Neutrophil (primary cell): ENCODE measurements at regions not wholly inside any gene's neighbourhood (a gene's known extent, or its start where the extent isn't known, plus 50 kb on each side); places are given as distances from the start of the nearest gene placed in this dataset.

ENCODE experiments used
- H3K27ac ChIP-seq: fragments of 200-600 bp; sonication (generic); 2 replicates; pipeline ENCODE4 v1.5.1; 2016; ENCODE audit warnings: mild to moderate bottlenecking, moderate library complexity
- H3K27me3 ChIP-seq: fragments of 200-600 bp; sonication (generic); 2 replicates; pipeline ENCODE4 v1.6.0; 2016; ENCODE audit warnings: mild to moderate bottlenecking
- H3K36me3 ChIP-seq: fragments of 200-600 bp; sonication (generic); 2 replicates; pipeline ENCODE4 v1.5.1; 2017
- H3K4me1 ChIP-seq, 2 experiments: fragments of 200-600 bp in 1 of 2; sonication (generic) in 1 of 2; 1 replicate in 1 of 2; 2 replicates in 1 of 2; pipeline versions ENCODE4 v1.5.1 to v1.6.1; 2013 to 2016; ENCODE audit warnings: low read depth in 1 of 2, low read length in 1 of 2, mild to moderate bottlenecking in 1 of 2, moderate library complexity in 1 of 2; ENCODE audit not compliant: control insufficient read depth in 1 of 2, insufficient read depth in 1 of 2
- H3K4me3 ChIP-seq, 2 experiments: fragments of 200-600 bp in 1 of 2; sonication (generic) in 1 of 2; 1 replicate in 1 of 2; 2 replicates in 1 of 2; pipeline ENCODE4 v1.5.1; 2013 to 2016; ENCODE audit warnings: low read depth in 1 of 2, low read length in 1 of 2, mild to moderate bottlenecking in 1 of 2, moderate library complexity in 1 of 2
- H3K9me3 ChIP-seq: fragments of 200-600 bp; sonication (generic); 2 replicates; pipeline ENCODE4 v1.5.1; 2016
- TF ChIP-seq, protein P1 (sequence below): fragments of 200-600 bp; sonication (generic); IDR thresholded peaks from 2 replicates; pipeline ENCODE4 v1.5.1; 2016; ENCODE audit warnings: antibody characterized with exemption

DNA sequence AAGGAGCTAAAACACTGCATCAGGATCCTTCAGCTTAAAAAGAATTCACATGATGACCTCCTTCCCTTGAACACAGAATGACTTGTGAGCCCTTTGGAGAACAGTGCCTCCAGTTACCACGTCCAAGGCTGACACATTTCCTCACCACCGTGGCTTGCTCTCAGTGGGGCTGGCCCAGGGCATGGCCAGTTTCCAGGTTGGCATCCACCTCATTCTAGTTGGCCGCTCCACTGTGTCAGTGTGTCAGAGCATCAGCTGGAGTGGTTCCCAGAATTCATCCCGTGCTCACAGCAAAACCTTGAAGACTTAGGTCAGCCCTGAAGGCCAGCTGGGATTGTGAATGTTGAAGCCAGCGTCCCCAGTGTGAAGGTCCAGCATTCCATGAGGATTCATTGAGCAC, 158.5 kb downstream of the INSIG2 start:
- no peaks in the 10 kb centered on the region for H3K4me1 ChIP-seq
- H3K36me3 ChIP-seq = no peaks in the 10 kb centered on the region
- no peak overlapping the region for H3K4me3 ChIP-seq
- peaks cover 62% of the 10 kb centered on the region for H3K27me3 ChIP-seq
- H3K9me3 ChIP-seq = no peaks in the 10 kb centered on the region
- TF ChIP-seq, protein P1, sequence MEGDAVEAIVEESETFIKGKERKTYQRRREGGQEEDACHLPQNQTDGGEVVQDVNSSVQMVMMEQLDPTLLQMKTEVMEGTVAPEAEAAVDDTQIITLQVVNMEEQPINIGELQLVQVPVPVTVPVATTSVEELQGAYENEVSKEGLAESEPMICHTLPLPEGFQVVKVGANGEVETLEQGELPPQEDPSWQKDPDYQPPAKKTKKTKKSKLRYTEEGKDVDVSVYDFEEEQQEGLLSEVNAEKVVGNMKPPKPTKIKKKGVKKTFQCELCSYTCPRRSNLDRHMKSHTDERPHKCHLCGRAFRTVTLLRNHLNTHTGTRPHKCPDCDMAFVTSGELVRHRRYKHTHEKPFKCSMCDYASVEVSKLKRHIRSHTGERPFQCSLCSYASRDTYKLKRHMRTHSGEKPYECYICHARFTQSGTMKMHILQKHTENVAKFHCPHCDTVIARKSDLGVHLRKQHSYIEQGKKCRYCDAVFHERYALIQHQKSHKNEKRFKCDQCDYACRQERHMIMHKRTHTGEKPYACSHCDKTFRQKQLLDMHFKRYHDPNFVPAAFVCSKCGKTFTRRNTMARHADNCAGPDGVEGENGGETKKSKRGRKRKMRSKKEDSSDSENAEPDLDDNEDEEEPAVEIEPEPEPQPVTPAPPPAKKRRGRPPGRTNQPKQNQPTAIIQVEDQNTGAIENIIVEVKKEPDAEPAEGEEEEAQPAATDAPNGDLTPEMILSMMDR = no peak
- H3K27ac ChIP-seq = no peak overlapping the region

DNA sequence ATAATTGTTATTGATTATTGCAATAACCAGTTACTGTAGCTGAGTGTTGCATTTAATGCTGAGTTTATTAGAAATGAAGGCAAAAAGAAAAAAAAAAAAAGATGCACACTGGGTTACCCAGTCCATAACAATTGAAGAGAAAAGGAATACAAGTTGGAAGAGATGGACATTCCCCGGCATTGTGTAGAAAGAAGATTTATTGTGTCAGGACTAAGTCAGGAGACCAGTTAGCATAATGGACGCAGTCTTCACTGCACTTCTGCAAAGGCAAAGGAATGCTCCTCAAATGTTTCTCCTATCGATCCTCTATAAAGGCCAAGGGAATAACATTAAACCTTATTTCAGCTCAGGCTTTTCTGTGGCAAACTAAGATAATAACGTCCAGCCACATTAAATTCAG, 157.8 kb downstream of the INSIG2 start:
- no peak overlapping the region for H3K27ac ChIP-seq
- no peaks in the 10 kb centered on the region for H3K4me1 ChIP-seq
- H3K9me3 ChIP-seq = no peaks in the 10 kb centered on the region
- H3K27me3 ChIP-seq = peaks cover 69% of the 10 kb centered on the region
- TF ChIP-seq, protein P1 = no peak
- no peaks in the 10 kb centered on the region for H3K36me3 ChIP-seq
- H3K4me3 ChIP-seq = no peak overlapping the region

DNA sequence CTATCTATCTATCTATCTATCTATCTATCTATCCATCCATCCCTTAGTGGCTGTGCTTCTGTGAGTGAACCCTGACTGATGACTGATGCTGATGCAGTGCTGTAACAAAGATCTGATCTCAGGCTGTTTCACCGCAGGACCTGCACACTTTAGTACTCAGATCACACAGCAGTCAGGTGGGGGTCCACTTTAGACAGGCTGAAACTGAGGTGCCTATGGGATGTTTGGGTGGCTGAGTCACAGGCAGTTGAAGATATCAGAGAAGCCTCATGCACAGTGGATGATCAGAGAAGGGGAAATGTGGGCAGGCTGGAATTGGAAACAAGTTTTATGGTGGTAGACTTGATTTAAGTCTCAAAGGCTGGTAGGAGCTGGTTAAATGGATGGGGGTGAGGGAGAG, 156.4 kb downstream of the INSIG2 start:
- TF ChIP-seq, protein P1 = no peak
- no peaks in the 10 kb centered on the region for H3K4me1 ChIP-seq

DNA sequence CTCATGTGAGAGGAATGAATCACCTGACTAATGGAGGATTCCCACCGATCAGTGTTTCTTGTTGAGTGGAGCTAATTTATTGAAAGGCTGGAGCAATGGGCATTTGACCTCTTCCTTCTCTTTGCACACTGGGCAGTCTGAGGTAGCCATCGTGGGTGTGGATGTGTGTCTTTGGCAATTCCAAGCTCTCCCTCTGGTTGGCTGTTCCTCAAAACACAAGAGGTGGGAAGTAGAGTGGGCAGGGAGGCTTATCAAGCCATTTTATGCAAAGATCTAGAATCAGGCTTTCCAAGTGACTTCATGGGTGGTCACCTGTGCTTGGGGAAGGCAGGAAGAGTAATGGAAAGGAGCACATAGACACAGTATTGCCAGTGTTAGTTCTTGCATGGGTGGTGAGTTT, 154.8 kb downstream of the INSIG2 start:
- TF ChIP-seq, protein P1 = no peak
- H3K27me3 ChIP-seq = peaks cover 73% of the 10 kb centered on the region
- no peak overlapping the region for H3K4me3 ChIP-seq
- no peaks in the 10 kb centered on the region for H3K36me3 ChIP-seq
- no peaks in the 10 kb centered on the region for H3K9me3 ChIP-seq
- no peak overlapping the region for H3K27ac ChIP-seq
- no peaks in the 10 kb centered on the region for H3K4me1 ChIP-seq

More for the DNA sequence above, 156.4 kb downstream of the INSIG2 start:
- Histone ChIP-seq H3K4me3 (no peak overlapping the region), H3K27me3 (peaks cover 76% of the 10 kb centered on the region), H3K36me3 (no peaks in the 10 kb centered on the region), H3K27ac (no peak overlapping the region), H3K9me3 (no peaks in the 10 kb centered on the region)

DNA sequence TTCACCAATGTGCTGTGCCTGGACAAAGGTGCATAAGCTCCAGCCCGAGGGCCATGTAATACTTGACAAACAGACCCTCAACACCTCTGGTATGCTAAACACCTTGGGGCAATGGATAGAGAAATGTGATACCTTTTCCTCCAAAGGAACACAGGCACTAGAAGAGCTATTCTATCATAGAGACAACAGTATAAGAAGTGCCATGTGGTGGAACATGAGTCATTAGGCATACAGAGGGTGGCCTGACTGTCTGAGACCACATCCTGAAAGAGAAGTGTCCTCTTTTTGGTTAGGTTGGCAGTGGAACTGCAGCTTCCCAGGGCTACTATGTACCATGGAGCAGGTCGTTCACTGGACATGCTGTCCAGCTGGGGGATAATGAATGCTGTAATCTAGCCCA, 153.9 kb downstream of the INSIG2 start:
- no peak overlapping the region for H3K27ac ChIP-seq
- no peaks in the 10 kb centered on the region for H3K36me3 ChIP-seq
- no peak overlapping the region for H3K4me3 ChIP-seq
- peaks cover 78% of the 10 kb centered on the region for H3K27me3 ChIP-seq
- no peaks in the 10 kb centered on the region for H3K9me3 ChIP-seq
- H3K4me1 ChIP-seq = no peaks in the 10 kb centered on the region
- TF ChIP-seq, protein P1 = no peak

DNA sequence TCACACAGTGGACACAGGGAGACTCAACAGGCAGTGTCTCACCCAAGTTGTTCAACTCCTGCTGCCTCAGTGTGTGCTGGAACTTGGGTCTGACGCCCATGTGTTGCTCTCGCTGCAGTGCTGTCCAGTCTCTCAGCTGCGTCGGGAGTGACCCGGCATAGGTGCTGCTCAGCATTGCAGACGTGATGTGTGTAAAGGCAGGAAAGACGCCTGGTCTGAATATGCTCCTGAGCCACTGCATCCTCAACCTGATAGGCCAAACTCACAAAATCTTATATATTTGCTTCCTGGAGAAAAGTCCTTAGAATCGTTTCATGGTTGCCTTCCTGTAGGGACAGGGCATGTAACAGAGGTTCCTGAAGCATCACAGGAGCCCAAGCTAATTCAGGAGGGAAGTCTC, 152.9 kb downstream of the INSIG2 start:
- peaks cover 79% of the 10 kb centered on the region for H3K27me3 ChIP-seq
- H3K36me3 ChIP-seq = no peaks in the 10 kb centered on the region
- TF ChIP-seq, protein P1 = no peak
- H3K27ac ChIP-seq = no peak overlapping the region
- no peaks in the 10 kb centered on the region for H3K4me1 ChIP-seq
- H3K9me3 ChIP-seq = no peaks in the 10 kb centered on the region
- no peak overlapping the region for H3K4me3 ChIP-seq
